ENCODE measurements at regions not wholly inside any gene's neighbourhood (a gene's known extent, or its start where the extent isn't known, plus 50 kb on each side); places are given as distances from the start of the nearest gene placed in this dataset.

DNA sequence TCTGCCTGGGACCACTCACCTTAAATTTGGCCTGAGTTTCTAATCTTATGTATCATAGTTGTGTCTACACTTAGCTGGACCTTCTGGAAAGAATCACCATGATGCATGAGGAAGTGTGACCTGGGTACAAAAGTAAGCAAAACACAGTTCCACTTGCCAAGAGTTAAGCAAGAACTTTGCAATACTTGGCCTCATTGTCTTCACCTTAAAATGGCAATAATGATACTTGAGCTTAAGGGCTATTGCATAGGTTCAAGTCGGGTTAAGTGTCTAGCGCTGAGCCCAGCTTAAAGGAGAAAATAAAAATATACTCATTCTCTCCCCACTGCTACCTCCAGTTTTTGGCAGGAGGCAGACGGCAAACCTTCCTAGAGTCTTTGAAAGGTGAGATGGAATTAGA lies 133.9 kb upstream of the BMPER start:
- Histone ChIP-seq H3K27me3 (ENCODE audit: low read length) (no peaks in the 10 kb centered on the region), H3K4me2 (ENCODE audit: low read depth, low read length, poor library complexity, severe bottlenecking) (no peak overlapping the region), H3K79me2 (ENCODE audit: low read length) (no peaks in the 10 kb centered on the region), H2AFZ (ENCODE audit: low read length) (no peak overlapping the region), H3K36me3 (ENCODE audit: insufficient read depth, low read length) (no peaks in the 10 kb centered on the region), H3K27ac (ENCODE audit: low read length) (no peak overlapping the region), H3K9me2 (replicated peaks; ENCODE audit: insufficient read depth, low read length) (no peaks in the 10 kb centered on the region; the same call in 1 of the 2 replicates), H4K20me1 (ENCODE audit: insufficient read depth, low read depth, low read length) (no peaks in the 10 kb centered on the region), H3K9me3 (ENCODE audit: low read length) (no peaks in the 10 kb centered on the region), H3K9ac (ENCODE audit: low read length) (no peak overlapping the region), H3K4me1 (ENCODE audit: low read length) (no peaks in the 10 kb centered on the region), H3K4me3 (ENCODE audit: low read length) (no peak overlapping the region)
- no peak for DNase-seq

DNA sequence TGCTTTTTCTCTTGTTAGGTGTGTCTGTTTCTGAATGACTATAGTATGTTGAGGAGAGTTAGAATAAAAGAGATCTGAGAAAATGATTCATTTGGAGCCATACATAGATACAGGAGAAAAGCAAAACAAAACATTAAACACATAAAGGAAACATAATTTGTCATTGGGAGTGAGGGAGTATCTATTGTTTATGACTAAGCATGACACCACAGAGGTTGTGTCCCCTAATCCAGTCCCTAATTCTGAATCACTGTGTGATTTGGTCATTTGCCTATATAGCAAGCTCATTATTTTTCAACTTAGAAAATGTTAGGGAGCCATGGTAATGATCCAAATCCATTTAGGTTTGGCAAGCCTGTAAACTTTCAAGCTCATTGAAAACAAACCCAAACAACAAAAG lies 132.3 kb upstream of the BMPER start:
- H3K4me1 ChIP-seq (ENCODE audit: low read length) = no peaks in the 10 kb centered on the region
- no peaks in the 10 kb centered on the region for H3K9me3 ChIP-seq (ENCODE audit: low read length)
- H3K4me3 ChIP-seq (ENCODE audit: low read length) = no peak overlapping the region
- H3K27ac ChIP-seq (ENCODE audit: low read length) = no peak overlapping the region
- no peaks in the 10 kb centered on the region for H3K27me3 ChIP-seq (ENCODE audit: low read length)
- no peak overlapping the region for H2AFZ ChIP-seq (ENCODE audit: low read length)
- no peak overlapping the region for H3K9ac ChIP-seq (ENCODE audit: low read length)
- no peaks in the 10 kb centered on the region for H4K20me1 ChIP-seq (ENCODE audit: insufficient read depth, low read depth, low read length)
- H3K79me2 ChIP-seq (ENCODE audit: low read length) = no peaks in the 10 kb centered on the region
- H3K36me3 ChIP-seq (ENCODE audit: insufficient read depth, low read length) = no peaks in the 10 kb centered on the region
- no peak overlapping the region for H3K4me2 ChIP-seq (ENCODE audit: low read depth, low read length, poor library complexity, severe bottlenecking)
- H3K9me2 ChIP-seq (replicated peaks; ENCODE audit: insufficient read depth, low read length) = no peaks in the 10 kb centered on the region; the same call in 1 of the 2 replicates
- DNase-seq = no peak

DNA sequence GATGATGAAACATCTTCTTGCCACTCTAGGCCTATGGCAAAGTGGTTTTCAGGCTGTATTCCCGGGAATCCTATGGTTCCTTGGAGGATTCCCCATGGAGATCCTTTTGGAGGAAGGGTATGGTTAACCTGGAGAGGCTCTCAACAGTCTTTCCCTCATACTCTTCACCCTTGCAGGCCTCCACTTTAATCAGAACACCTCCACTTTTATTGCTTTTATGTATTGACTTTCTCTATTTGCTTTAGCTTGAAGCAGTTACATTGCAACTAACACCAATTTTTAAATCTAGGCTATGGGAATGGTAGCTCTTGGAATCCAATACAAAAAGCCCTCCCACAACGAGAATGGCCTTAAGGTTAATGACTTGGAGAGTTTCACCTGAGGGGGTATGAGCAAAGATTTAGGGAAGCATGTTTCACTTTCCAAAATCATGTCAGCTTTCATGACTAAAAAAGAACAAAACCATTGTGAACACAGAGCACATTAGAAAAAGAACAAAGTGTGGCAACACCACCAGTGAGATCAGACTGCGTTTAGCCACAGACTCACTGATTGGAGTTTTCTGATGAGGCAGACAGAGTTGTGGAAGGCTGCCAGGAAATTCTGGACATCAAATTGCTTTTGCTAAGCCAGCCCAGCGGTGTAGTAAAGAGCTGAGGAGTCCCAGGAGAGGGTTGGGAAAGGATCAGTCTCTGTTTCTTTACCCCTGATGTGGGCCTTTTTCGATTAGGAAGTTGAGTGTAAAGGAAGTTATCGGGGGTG lies 130.4 kb upstream of the BMPER start:
- no peaks in the 10 kb centered on the region for H3K79me2 ChIP-seq (ENCODE audit: low read length)

DNA sequence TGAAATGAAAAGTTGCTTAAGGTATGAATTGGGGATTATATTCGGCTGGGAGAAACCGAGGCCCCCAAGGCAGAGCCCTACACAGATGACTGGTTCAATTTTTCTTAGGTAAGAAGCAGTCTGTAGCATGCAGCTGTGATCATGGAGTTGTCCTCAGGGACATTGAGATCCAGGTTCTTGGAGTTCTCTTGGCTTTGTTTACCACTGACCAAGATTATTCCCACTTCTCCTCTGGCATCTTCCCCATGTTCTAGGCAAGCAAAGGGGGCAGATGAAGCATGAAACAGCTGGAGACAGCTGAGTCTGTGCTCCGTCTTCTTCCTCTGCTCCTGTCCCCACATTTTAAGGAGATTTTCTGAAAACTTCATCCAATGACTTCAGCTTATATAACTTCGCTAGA lies 129.5 kb upstream of the BMPER start:
- H3K36me3 ChIP-seq (ENCODE audit: insufficient read depth, low read length) = no peaks in the 10 kb centered on the region
- no peaks in the 10 kb centered on the region for H3K79me2 ChIP-seq (ENCODE audit: low read length)
- H3K27me3 ChIP-seq (ENCODE audit: low read length) = no peaks in the 10 kb centered on the region
- no peak overlapping the region for H3K4me2 ChIP-seq (ENCODE audit: low read depth, low read length, poor library complexity, severe bottlenecking)
- no peaks in the 10 kb centered on the region for H3K9me3 ChIP-seq (ENCODE audit: low read length)
- no peak overlapping the region for H3K4me3 ChIP-seq (ENCODE audit: low read length)
- H3K4me1 ChIP-seq (ENCODE audit: low read length) = no peaks in the 10 kb centered on the region
- no peak for DNase-seq
- H3K9ac ChIP-seq (ENCODE audit: low read length) = no peak overlapping the region
- no peak overlapping the region for H3K27ac ChIP-seq (ENCODE audit: low read length)
- H2AFZ ChIP-seq (ENCODE audit: low read length) = no peak overlapping the region
- H3K9me2 ChIP-seq (replicated peaks; ENCODE audit: insufficient read depth, low read length) = no peaks in the 10 kb centered on the region; the same call in 1 of the 2 replicates
- H4K20me1 ChIP-seq (ENCODE audit: insufficient read depth, low read depth, low read length) = no peaks in the 10 kb centered on the region

More for the DNA sequence above, 130.4 kb upstream of the BMPER start:
- H4K20me1 ChIP-seq (ENCODE audit: insufficient read depth, low read depth, low read length) = no peaks in the 10 kb centered on the region
- H3K4me2 ChIP-seq (ENCODE audit: low read depth, low read length, poor library complexity, severe bottlenecking) = no peak overlapping the region
- no peak for DNase-seq
- no peaks in the 10 kb centered on the region for H3K9me3 ChIP-seq (ENCODE audit: low read length)
- H3K9ac ChIP-seq (ENCODE audit: low read length) = no peak overlapping the region
- H3K9me2 ChIP-seq (replicated peaks; ENCODE audit: insufficient read depth, low read length) = no peaks in the 10 kb centered on the region; the same call in 1 of the 2 replicates
- H3K27me3 ChIP-seq (ENCODE audit: low read length) = no peaks in the 10 kb centered on the region
- no peaks in the 10 kb centered on the region for H3K4me1 ChIP-seq (ENCODE audit: low read length)
- H3K27ac ChIP-seq (ENCODE audit: low read length) = no peak overlapping the region
- H3K4me3 ChIP-seq (ENCODE audit: low read length) = no peak overlapping the region
- no peaks in the 10 kb centered on the region for H3K36me3 ChIP-seq (ENCODE audit: insufficient read depth, low read length)
- no peak overlapping the region for H2AFZ ChIP-seq (ENCODE audit: low read length)

DNA sequence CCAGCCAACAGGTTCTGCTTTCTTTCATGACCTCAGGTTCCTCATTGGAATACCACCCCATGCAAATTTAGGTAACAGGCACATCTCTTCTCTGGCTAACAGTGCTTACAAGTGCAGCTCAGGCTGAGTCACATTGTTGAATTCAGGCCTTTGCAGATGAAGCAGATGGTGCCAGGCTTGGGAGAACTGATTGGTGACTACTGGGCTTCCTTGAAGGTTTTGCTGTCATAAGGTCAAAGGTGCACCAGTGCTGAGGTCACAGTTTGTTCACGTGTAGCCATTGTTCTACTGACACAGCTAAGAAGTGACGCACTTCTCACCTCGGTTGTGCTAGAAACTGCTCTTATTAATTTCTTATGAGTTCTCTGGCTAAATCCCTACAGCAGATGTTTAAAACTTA lies 128.6 kb upstream of the BMPER start:
- no peaks in the 10 kb centered on the region for H3K27me3 ChIP-seq (ENCODE audit: low read length)
- H3K36me3 ChIP-seq (ENCODE audit: insufficient read depth, low read length) = no peaks in the 10 kb centered on the region

DNA sequence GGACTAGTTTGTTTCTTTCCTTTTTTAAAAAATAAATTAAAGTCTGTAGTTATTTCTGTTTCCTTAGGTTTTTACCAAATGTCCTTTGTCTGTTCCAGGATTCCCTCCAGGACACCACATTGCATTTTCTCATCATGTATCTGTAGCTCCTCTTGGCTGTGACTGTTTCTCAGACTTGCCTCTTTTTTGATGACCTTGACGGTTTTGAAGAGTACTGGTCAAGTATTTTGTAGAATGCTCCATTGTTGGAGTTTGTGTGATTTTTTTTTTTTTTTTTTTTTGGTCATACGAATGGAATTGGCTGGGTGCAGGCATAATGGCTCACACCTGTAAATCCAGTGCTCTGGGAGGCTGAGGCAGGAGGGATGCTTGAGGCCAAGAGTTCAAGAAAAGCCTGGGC lies 127.1 kb upstream of the BMPER start:
- Histone ChIP-seq H3K9me2 (replicated peaks; ENCODE audit: insufficient read depth, low read length) (no peaks in the 10 kb centered on the region; the same call in 1 of the 2 replicates), H3K9me3 (ENCODE audit: low read length) (no peaks in the 10 kb centered on the region), H4K20me1 (ENCODE audit: insufficient read depth, low read depth, low read length) (no peaks in the 10 kb centered on the region), H3K27ac (ENCODE audit: low read length) (no peak overlapping the region), H3K36me3 (ENCODE audit: insufficient read depth, low read length) (no peaks in the 10 kb centered on the region), H3K27me3 (ENCODE audit: low read length) (no peaks in the 10 kb centered on the region), H3K4me2 (ENCODE audit: low read depth, low read length, poor library complexity, severe bottlenecking) (no peak overlapping the region), H3K4me1 (ENCODE audit: low read length) (no peaks in the 10 kb centered on the region), H3K9ac (ENCODE audit: low read length) (no peak overlapping the region), H2AFZ (ENCODE audit: low read length) (no peak overlapping the region), H3K4me3 (ENCODE audit: low read length) (no peak overlapping the region), H3K79me2 (ENCODE audit: low read length) (no peaks in the 10 kb centered on the region)
- no peak for DNase-seq

More for the DNA sequence above, 128.6 kb upstream of the BMPER start:
- Histone ChIP-seq H3K79me2 (ENCODE audit: low read length) (no peaks in the 10 kb centered on the region), H2AFZ (ENCODE audit: low read length) (no peak overlapping the region), H3K4me1 (ENCODE audit: low read length) (no peaks in the 10 kb centered on the region), H3K27ac (ENCODE audit: low read length) (no peak overlapping the region), H3K4me2 (ENCODE audit: low read depth, low read length, poor library complexity, severe bottlenecking) (no peak overlapping the region), H3K4me3 (ENCODE audit: low read length) (no peak overlapping the region), H4K20me1 (ENCODE audit: insufficient read depth, low read depth, low read length) (no peaks in the 10 kb centered on the region), H3K9me2 (replicated peaks; ENCODE audit: insufficient read depth, low read length) (no peaks in the 10 kb centered on the region; the same call in 1 of the 2 replicates), H3K9me3 (ENCODE audit: low read length) (no peaks in the 10 kb centered on the region), H3K9ac (ENCODE audit: low read length) (no peak overlapping the region)
- DNase-seq = no peak

DNA sequence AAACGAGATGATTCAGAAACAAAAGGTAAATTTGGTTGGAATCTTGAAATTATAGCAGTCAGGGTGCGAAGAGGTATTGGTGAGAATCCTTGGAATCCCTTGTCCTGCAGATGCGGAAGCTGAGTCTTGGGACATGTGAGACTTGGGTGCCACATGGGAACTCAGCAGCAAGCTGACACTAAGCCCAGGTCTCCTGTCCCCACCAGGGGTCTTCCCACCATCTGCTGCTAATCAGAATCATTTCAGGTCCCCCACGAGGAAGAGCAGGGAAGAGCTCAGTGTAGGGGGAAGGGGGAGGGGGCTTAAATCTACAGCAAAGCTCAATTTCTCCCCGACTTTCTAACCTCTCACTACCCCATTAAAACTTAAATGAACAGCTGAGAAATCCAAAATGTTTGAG lies 126.1 kb upstream of the BMPER start:
- Histone ChIP-seq H3K4me3 (ENCODE audit: low read length) (no peak overlapping the region), H4K20me1 (ENCODE audit: insufficient read depth, low read depth, low read length) (no peaks in the 10 kb centered on the region), H3K9me3 (ENCODE audit: low read length) (no peaks in the 10 kb centered on the region), H2AFZ (ENCODE audit: low read length) (no peak overlapping the region), H3K27me3 (ENCODE audit: low read length) (no peaks in the 10 kb centered on the region), H3K36me3 (ENCODE audit: insufficient read depth, low read length) (no peaks in the 10 kb centered on the region), H3K4me2 (ENCODE audit: low read depth, low read length, poor library complexity, severe bottlenecking) (no peak overlapping the region), H3K79me2 (ENCODE audit: low read length) (no peaks in the 10 kb centered on the region), H3K9ac (ENCODE audit: low read length) (no peak overlapping the region), H3K9me2 (replicated peaks; ENCODE audit: insufficient read depth, low read length) (no peaks in the 10 kb centered on the region; the same call in 1 of the 2 replicates), H3K4me1 (ENCODE audit: low read length) (no peaks in the 10 kb centered on the region), H3K27ac (ENCODE audit: low read length) (no peak overlapping the region)
- no peak for DNase-seq

DNA sequence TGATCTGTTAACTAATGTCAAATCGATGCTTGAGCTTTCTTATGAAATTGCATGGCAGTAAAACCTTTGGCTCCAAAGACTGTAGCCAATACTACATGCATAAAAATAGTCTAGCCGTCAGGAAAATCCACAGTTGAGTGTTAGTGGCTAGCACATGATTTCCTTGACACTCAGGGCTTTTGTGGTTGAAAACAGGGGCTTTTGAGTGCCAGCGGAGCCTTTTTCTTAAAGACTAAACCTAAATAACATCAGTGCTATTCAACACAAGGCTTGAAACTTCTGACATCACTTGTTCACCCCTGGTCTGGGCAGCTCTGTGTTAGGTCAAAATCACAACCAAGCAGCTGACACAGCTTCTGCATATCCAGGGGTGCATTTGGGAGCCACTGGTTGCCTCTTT lies 124.2 kb upstream of the BMPER start:
- DNase-seq = no peak
- Histone ChIP-seq H3K9me3 (ENCODE audit: low read length) (no peaks in the 10 kb centered on the region), H3K27me3 (ENCODE audit: low read length) (no peaks in the 10 kb centered on the region), H3K4me2 (ENCODE audit: low read depth, low read length, poor library complexity, severe bottlenecking) (no peak overlapping the region), H3K9me2 (replicated peaks; ENCODE audit: insufficient read depth, low read length) (no peaks in the 10 kb centered on the region), H2AFZ (ENCODE audit: low read length) (no peak overlapping the region), H3K36me3 (ENCODE audit: insufficient read depth, low read length) (no peaks in the 10 kb centered on the region), H3K79me2 (ENCODE audit: low read length) (no peaks in the 10 kb centered on the region), H3K4me3 (ENCODE audit: low read length) (no peak overlapping the region), H3K27ac (ENCODE audit: low read length) (no peak overlapping the region), H4K20me1 (ENCODE audit: insufficient read depth, low read depth, low read length) (no peaks in the 10 kb centered on the region), H3K4me1 (ENCODE audit: low read length) (no peaks in the 10 kb centered on the region), H3K9ac (ENCODE audit: low read length) (no peak overlapping the region)

Measured in Karpas-422 (cell line).